Astrocyte of the spinal cord (primary cell): ENCODE measurements at regions not wholly inside any gene's neighbourhood (a gene's known extent, or its start where the extent isn't known, plus 50 kb on each side); places are given as distances from the start of the nearest gene placed in this dataset.
A peak's percentile ranks its signal among the peaks of the same experiment; 100 is the strongest.

ENCODE experiments used
- DNase-seq: peaks from one replicate; pipeline ENCODE4 v3.0.0; 2011; ENCODE audit warnings: low read depth, low spot score
- H3K4me3 ChIP-seq: 2 replicates; pipeline ENCODE4 v1.5.1; 2011; ENCODE audit warnings: low read depth, mild to moderate bottlenecking, low read length, moderate library complexity
- CTCF ChIP-seq: IDR thresholded peaks from 2 replicates; pipeline ENCODE4 v1.5.1; 2012; ENCODE audit warnings: low read depth, mild to moderate bottlenecking, low read length, inconsistent platforms
- in situ Hi-C: cut with HindIII; loops from 2 replicates; pipeline ENCODE4 v1.10.0; 2017; ENCODE audit warnings: low sequenced_read_pairs

DNA sequence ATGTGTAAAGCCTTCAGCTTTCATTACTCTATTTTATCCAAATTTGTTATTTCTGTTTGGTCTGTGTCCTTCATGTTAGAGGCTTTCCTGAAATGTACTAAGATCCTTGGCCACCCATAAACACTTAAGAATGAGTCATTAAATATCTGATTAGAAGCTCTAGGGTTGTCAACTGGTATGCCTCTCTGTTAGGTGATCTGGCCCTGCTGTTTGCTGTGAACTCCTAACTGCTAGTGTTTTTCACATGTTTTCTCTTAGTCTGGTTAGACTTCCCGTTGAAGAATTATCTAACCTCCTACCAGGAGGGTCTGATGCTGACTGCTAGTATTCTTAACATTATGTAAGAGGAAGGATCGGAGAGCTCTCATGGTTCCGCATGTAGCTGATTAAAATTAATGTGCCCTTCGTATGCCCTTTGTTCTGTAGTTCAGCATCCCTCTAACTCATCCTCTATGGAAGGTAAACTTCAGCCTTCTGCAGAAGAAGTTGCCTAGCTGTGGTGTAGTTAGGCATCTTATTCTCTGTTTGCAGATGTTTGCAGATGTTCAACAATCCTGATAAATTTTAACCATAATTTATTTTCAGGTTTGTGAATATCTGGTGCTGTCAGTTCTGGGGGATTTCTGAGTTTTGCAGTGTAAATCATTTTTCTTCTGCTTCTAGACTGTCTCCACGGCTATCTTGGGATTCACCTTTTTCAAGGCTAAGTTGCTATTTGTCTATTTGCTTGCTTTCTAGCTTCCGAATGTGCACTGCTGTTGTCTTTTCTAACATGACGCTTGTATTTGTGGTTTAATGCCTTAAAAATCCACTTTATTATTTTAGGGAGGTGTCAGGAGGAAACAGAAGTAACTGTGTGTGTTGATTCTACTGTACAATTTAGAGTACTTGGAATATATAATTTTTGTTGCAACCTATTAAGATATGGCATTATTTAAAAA lies 207.2 kb upstream of the SPRY2 start:
- peak; percentile 26 for DNase-seq
- no peak overlapping the region for H3K4me3 ChIP-seq
- TF ChIP-seq CTCF = no peak
- in situ Hi-C loops = no loop called here

- no peak for DNase-seq
- in situ Hi-C loops = no loop called here
- TF ChIP-seq CTCF = no peak
- H3K4me3 ChIP-seq = no peak overlapping the region
These were observed 206.4 kb upstream of the SPRY2 start for GRCh38 chr13:80547341-80547740.

- H3K4me3 ChIP-seq = no peak overlapping the region
- in situ Hi-C loops = no loop called here
- TF ChIP-seq CTCF = no peak
- no peak for DNase-seq
These were observed 192.2 kb upstream of the SPRY2 start for GRCh38 chr13:80533175-80533574.

DNA sequence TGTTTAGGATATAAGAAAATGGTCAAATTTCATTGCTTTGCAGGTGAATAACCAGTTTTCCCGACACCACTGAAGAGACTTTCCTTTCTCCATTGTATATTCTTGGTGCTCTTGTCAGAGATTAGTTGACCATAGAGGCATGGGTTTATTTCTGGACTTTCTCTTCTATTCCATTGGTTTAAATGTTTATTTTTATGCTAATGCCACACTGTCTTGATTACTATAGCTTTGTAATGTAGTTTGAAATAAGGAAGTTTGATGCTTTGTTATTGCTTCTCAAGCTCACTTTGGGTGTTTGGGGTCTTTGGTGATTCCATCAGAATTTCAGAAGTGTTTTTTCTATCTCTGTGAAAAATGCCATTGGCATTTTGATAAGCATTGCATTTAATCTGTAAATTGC lies 190.0 kb upstream of the SPRY2 start:
- no peak overlapping the region for H3K4me3 ChIP-seq
- in situ Hi-C loops = no loop called here
- TF ChIP-seq CTCF = no peak
- no peak for DNase-seq

DNA sequence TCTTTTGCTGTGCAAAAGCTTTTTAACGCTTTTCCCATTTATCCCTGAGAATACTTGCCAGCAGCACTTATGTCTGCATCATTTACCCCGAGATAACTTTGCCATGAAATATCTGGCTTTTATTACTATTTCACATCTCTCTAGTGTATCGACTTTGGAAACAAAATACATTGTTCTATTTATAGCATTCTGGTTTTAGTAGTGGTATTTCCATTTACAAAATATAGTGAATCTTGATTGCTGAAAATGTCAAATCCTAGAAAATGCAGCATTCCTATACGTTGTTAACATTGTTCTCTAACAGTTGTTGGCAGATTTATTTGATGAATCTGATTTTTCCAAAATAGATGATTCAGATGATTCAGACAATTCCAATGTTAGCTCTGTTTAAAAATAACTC lies 189.3 kb upstream of the SPRY2 start:
- TF ChIP-seq CTCF = no peak
- no peak overlapping the region for H3K4me3 ChIP-seq
- in situ Hi-C loops = no loop called here
- no peak for DNase-seq

DNA sequence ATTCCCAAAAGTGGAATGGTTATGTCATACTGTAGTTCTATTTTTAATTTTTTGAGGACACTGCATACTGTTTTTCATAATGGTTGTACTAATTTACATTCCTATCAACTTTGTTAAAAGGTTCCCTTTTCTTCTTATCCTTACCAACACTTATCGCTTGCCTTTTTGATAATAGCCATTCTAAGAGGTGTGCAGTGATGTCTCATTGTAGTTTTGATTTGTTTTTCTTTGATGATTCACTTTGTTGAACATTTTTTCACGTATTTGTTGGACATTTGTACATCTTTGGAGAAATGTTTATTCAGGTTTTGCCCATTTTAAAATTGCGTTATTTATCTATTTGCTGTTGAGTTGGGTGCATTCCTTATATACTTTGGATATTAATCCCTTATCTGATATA lies 188.8 kb upstream of the SPRY2 start:
- TF ChIP-seq CTCF = no peak

More for the DNA sequence above, 188.8 kb upstream of the SPRY2 start:
- DNase-seq = peak; percentile 60
- in situ Hi-C loops = no loop called here
- no peak overlapping the region for H3K4me3 ChIP-seq
